GM21447 (cell line): ENCODE measurements at regions not wholly inside any gene's neighbourhood (a gene's known extent, or its start where the extent isn't known, plus 50 kb on each side); places are given as distances from the start of the nearest gene placed in this dataset.
A peak's percentile ranks its signal among the peaks of the same experiment; 100 is the strongest.

ENCODE experiments used
- ATAC-seq: cut with Tn5 transposase; IDR thresholded peaks from one replicate; pipeline ENCODE4 v1.9.1; 2021; ENCODE audit not compliant: unreplicated experiment

DNA sequence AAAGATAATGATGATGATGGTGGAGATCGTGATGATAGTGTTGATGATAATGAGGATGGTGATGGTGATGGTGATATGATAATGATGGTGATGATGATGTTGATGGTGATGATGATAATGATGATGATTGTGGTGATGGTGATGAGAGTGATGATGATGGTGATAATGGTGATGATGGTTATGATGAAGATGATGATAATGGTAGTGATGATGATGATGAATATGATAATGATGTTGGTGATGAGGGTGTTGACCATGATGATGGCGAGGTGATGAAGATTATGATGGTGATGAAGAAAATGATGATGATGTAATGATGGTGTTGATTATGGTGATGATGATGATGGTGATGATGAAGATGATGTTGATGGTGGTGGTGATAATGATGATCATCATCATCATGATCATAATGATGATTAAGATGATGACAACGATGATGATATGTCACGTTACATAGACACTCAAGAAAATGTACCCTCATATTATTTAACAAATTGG lies 1106.4 kb downstream of the NLGN4X start:
- no peak for ATAC-seq

DNA sequence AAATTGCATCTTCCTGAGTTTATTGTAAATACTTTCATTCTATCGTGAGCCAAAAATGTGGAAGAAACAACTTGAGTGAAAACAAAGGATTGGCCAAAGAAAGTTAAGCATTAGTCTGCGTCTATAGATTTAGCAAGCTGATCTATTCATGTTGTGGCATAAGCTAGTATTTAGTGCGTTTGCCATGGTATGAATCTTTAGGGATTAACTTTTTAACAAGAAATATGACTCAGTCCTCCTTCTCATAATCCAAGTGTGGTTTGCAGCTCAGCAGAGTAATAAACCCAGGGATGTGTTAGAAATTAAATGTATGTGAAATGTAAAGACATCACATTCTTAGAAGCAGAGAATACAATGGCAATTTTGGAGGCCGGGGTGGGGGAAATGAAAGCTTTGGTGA lies 1110.9 kb downstream of the NLGN4X start:
- no peak for ATAC-seq

DNA sequence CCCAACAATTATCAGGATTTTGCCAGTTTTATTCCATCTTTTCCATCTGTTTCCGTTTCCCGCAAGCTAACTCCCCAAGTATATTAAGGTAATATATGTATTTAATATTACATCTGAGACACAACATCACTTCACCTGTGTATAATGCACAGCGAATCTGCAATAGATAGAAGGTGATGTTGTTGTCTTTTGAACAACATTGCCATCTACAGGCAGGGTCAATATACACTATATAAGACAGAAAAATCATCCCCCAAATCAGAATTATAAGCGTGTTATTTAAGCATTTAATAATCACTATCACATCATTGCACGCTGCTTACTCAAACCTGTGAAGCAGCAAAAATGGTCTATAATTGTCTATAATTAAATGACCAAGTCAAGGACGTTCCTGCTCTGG lies 1115.5 kb downstream of the NLGN4X start:
- no peak for ATAC-seq

DNA sequence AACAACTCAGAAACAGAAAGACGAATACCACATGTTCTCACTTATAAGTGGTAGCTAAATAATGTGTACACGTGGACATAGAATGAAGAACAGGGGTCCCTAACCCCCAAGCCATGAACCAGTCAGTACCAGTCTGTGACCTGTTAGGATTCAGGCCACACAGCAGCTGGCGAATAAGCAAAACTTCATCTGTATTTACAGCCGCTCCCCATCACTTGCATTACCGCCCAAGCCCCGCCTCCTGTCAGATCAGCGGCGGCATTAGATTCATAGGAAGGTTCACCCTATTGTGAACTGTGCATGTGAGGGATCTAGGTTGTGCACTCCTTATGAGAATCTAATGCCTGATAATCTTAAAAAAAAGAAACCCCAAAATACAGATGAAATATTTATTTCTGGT lies 1128.7 kb downstream of the NLGN4X start:
- ATAC-seq, result no peak

DNA sequence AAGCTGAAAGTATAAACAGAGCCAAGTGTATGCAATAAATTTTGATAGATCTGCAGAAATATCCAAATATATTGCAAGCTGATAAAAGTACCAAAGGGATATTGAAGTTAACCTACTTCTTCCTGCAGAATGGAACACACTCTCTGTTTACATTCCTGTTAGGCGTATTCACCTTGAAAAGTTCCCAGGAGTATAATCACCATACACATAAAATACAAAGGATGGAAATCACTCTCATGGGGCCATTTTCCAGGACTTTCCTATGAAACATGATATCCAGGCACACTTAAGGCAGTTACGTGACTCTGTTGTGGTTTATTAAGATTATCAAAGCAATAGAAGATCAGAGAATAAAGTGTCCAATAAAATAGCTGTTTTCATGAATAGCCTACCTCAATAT lies 1142.3 kb downstream of the NLGN4X start:
- ATAC-seq, result no peak

DNA sequence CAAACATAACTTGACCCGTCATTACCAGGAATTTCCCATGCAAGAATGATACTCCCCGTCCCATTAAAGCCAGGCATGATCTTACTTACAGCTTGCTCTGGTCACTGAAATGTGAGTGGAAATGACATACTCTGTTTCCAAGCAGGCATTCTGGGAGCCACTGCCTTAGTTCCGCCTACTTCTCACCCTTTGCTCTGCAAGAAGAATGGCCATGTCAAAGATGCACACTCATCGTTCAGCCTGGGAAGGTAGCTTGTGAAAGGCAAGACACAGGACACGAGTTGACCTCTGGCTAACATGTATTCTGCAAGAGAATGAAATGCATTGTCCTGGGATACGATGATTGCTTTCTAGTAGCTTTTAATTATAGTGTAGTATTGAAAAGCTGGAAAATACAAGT lies 1144.4 kb downstream of the NLGN4X start:
- no peak for ATAC-seq

DNA sequence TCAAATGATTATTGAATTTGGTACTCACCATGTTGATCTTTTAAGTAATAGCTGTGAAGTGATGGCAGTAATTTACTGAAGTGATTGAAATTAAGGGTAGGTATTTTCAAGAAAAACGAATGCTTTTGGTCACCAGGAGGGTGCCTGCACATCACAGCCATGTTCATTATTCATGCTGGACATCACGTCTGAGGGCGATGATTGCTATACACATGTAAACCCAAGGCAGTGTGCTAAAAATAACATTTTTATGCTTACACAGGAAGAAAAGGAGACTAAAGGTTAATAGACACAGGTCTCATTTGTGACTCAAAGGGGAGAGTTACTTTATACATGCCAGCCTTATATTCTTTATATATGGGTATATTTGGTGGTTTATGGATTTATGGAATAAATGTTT lies 1146.0 kb downstream of the NLGN4X start:
- no peak for ATAC-seq

DNA sequence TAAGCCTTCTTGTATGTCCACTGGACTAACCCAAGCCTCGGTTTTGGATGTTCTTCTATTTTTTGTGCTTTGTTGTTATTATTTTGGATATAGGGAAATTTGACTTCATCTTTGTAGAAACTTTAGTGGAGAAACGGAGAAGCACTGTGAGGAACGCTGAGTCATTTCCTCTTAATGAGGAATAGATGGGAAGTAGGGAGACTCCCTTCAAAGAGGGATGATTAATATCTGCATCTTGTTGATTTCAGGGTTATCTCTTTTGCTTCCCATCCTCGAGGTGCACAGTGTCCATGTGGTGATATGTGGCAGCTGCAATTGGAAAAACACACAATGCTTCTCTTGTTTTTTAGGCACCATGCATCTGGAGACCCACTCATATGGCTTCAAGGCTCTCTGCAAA lies 1147.9 kb downstream of the NLGN4X start:
- no peak for ATAC-seq

DNA sequence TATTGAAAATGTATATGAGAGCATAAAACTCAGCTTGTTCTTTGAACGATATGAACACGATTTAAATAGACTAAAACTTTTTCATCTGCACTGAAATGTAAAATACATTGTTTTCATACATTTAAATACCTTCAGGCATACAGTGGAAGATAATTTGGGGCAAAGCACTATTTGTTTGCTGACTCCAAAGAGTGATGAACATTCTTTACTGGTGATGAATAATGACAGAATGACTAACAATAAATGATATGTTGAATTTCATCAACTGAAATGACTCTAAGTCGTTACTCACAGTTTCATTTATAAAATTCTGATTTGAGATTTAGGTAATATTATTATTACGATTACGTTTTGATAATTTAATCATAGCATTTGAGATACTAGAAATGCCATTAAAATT lies 1160.1 kb downstream of the NLGN4X start:
- no peak for ATAC-seq

DNA sequence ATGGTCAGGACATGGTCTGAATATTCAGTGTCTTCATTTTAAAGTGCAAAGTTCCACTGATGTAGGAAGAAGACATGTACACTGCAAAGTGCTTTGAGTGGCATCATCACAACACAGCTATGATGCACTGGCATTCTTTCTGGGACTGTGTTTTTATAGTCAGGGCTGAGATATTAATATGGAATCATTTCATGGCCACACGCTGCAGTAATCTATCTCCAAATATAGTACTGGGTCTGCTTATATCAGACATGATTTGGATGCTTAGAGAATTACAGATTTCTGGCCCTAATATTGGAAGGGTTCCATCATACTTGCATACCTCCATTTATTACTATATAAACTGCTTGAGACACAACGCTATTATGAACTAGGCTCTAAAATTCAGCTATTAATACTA lies 1170.9 kb downstream of the NLGN4X start:
- no peak for ATAC-seq

DNA sequence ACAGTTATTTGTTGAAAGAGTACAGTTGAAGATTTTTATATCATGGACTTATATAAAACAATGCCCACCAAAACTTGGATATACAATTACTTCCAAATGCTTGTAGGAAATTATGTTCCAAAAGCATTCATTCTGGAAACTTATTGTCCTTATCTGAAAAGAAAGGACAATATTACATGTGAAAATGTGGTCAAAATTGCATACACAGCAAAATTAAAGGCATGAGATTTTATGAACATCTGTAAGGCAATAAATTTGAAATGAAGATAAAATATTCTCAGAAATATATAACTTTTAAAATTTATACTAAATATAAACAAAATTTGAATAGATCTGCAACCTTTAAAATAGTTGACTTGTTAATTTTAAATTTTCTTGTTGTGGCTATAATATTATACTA lies 1173.8 kb downstream of the NLGN4X start:
- no peak for ATAC-seq

DNA sequence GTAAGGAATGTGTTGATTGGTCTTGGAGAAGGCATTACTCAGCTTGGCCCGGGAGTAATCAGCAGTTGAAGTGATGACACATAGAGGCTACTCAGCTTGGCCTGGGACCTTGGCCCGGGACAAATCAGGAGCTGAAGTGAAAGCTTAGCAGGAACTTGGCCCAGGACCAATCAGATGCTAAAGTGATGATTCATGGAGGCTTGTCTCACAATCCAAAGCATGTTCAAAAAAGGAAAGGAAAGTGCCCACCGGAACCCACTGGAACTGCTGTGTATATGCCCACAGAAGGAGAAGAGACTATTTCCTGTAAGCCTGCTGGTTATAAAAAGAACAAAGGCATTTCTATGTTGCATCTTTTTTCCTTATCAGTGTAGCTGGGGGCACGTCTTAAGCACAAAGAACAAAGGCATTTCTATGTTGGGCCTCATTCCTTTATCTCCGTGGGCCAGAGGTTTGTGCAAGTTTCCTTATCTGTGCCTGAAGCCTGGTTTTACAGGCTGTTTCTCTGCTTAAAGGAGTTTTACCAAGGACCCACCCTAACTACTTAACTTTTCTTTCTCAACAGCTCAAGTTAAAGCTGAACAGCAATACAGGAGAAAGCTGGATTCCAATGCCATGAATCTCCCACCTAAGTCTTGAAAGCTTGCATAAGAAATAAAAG lies 1176.7 kb downstream of the NLGN4X start:
- no peak for ATAC-seq

DNA sequence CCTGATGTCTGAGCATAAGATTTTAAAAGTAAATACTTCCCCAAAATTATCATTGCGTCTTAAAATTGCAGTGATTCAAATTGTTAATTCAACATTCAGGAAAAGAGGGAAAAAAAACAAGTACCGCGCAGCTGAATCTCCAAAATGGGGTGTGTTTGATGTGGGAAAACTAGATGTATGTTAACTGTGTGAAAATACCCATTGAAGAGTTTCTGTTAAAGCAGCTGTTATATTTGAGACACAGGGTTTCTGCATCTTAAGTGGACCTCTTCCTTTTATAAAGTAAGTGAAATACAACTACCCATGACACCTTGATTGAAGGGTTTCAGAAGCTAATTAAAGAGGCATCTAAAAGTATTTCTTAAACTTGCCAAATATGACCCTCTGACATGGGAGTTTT lies 1186.1 kb downstream of the NLGN4X start:
- no peak for ATAC-seq

DNA sequence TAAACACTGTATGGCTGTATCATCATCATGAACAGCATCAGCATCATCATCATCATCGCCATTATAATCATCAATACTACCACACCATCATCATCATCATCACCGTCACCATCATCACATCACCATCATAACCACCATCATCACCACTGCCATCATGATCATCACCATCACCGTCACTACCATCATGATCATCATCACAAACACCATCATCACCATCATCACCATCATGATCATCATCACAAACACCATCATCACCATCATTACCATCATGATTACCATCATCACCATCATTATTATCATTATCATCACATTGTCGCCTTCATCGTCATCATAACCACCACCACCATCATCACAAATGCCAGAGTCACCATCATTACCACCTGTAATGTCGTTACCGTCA lies 1196.9 kb downstream of the NLGN4X start:
- ATAC-seq, result no peak

DNA sequence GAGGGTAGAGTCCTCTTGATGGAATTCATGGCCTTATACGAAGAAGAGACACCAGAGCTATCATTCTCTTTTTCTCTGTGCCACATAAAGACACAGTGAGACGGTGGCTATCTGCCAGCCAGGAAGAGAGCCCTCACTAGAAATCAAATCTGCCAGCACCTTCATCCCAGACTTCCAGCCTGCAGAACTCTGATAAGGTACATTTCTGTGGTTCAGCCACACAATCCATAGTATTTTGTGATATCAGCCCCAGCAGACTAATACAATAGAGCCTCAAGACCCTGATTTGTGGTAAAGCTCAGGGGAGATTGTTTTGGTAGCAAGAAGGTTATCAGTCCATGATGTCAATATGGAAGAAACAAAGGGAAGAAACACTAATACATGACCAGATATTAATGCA lies 1213.2 kb downstream of the NLGN4X start:
- ATAC-seq, result no peak

DNA sequence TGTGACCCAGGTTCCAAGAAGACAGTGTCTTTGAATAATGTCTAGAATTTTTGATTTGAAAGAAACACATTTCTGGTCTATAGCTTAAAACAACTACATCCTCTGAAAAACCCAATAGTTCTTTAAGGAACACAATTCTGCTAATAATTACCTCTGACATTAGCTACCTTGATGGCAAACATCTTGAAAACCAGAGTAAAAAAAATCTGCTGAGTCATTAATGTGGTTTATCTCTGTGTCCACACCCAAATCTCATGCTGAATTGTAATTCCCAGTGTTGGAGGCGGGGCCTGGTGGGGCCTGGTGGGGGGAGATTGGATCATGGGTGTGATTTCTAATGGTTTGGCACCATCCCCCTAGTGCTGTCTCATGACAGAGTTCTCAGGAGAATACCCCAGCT lies 1233.8 kb downstream of the NLGN4X start:
- ATAC-seq, result no peak

DNA sequence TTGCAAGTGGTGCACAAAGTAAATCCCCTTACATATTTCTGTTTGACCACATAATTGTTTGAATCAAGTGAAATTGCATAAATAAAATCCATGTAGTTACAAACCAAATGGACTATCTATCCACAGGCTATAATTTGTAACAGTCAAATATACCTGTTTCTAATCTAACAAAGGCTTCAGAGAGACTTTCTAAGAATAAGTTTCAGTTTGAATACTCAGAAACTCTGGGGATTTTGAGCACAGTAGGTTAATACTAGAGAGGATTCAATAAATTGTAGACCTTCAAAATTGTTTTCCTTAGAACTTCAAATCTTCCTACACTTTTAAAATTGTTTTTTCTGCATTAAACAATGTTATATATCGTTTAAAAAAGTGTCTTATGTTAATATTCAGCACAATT lies 1250.1 kb downstream of the NLGN4X start:
- no peak for ATAC-seq

DNA sequence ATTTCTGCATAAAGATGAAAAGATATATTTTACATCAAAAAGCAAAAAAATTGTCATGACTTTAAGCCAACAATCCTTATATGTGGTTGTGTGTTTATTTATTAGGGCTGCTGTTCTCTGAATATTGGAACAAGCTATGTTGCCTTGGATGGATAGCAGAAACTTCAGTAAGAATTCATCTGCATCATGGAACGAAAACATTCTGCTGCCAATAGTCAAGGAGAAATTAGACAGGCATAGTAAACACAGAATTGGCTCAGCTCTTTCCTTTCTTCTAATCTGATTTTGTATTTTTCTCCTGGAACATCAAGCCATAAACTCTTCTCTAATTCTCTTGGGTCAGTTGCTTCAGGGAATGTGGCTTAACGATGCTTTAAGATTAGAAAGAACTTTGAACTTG lies 1257.0 kb downstream of the NLGN4X start:
- no peak for ATAC-seq

DNA sequence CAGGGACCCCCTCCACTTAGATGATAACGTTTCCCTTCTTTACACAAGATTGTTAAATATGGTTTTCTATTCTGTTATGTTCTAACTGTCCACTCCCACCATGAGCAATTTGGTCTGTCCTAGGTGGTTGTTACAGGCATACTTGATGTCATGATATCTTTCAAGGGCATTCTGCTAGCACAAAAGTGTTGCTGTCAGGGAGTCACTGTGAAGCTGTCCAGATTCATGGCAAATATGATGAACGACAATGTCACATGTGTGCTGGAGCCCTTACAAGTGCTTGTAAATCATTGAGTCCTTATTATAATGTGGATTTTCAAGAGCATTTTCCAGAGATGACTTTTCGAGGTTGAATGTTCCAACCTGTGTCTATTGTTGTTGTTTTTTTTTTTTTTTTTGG lies 1250.7 kb upstream of the PRKX start:
- ATAC-seq, result no peak

DNA sequence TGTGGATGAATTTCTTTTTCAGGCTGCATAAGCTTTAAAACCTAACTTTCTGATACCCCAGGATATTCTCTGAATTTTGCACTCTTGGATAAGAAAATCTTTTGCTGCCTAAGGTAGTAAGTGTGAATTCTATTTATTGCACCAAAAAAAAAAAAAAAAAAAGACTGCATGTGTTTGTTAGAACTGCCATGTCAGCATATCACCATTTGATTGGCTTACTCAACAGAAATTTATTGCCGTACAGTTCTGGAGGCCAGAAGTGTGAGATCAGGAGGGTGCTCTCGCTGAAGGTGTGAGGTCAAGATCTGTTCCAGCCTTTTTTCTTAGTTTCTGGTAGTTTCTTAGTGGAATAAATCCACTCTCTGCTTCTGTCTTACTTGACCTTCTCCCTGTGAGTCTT lies 1250.0 kb upstream of the PRKX start:
- ATAC-seq, result no peak

DNA sequence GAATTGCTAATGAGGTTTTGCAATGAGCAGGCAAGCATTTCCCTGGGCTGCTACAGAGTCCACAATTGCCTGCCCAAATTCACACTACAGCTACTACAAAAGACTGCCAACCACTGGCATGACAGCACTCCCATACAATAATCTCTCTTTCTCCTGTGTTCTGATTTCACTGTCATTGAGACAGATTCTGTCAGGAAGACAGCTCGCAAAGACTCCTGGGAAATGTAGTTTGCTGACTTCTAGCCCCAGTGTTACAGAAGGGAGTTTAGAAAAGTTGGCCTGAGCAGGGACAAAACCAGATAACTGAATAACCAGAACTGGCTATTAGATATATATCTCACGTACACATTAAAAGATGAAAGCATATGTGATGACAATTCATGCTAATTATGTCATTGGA lies 1231.3 kb upstream of the PRKX start:
- ATAC-seq, result no peak

DNA sequence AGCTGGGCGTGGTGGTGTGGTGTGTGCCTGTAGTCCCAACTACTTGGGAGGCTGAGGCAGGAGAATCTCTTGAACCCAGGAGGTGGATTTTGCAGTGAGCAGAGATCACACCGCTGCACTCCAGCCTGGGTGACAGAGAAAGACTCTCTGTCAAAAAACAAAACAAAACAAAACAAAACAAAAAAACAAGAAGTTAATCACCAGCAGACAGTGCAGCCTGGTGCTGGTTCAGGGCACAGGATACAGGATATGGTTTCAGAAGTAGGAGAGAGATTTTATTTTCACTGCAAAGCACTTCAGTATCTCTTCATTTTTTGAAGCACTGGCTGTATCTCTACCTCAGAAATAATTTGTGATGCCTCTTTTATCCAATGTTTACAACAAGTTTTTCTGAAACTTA lies 1222.9 kb upstream of the PRKX start:
- no peak for ATAC-seq

DNA sequence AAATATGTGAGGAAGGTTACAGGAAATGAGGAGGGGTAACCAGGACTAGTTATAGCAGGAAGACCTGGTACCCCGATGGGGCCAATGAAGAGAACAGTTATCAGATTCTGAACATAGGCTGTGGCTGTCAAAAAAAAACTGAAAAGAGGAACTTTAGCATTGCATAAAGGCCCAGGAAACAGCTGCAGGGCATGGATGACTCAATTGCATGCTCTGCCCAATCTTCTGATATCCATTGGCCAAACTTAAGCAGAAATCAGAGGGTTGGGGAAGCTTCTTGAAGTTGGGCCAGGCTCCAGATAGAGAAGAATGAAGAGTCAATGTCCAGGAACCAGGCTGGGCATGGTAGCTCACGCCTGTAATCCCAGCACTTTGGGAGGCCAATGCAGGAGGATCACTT lies 1222.4 kb upstream of the PRKX start:
- peak; percentile 83 for ATAC-seq

DNA sequence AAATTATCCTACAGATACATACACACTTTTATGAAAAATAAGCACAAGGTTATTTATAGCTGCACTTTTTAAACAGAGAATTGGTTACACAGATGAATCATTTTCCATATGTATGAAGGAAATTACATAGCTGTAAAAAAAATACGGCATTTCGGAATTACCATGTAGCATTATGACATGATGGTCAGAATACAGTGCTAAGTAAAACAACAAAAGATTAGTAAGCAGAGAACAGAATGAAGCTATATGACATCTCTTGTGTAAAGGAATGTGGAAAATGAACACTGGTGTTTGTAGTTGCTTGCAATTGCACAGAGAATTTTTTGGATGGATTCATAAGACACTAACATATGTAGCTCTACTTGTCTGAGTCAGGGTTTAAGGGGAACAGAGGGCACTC lies 1222.0 kb upstream of the PRKX start:
- ATAC-seq, result peak; percentile 43
